Ishikawa (cell line): ENCODE measurements at regions not wholly inside any gene's neighbourhood (a gene's known extent, or its start where the extent isn't known, plus 50 kb on each side); places are given as distances from the start of the nearest gene placed in this dataset.

ENCODE experiments used
- CEBPB ChIP-seq: IDR thresholded peaks from 2 replicates; pipeline ENCODE4 v1.6.1; 2012
- CREB1 ChIP-seq: IDR thresholded peaks from 2 replicates; pipeline ENCODE4 v1.6.1; 2012; ENCODE audit warnings: low read depth
- EGR1 ChIP-seq: IDR thresholded peaks from 2 replicates; pipeline ENCODE4 v1.6.1; 2012
- EP300 ChIP-seq: IDR thresholded peaks from 2 replicates; pipeline ENCODE4 v1.6.1; 2012; ENCODE audit warnings: borderline replicate concordance
- NFIC ChIP-seq: IDR thresholded peaks from 2 replicates; pipeline ENCODE4 v1.6.1; 2012
- RAD21 ChIP-seq: IDR thresholded peaks from 2 replicates; pipeline ENCODE4 v1.6.1; 2012; ENCODE audit warnings: low read depth
- TAF1 ChIP-seq: IDR thresholded peaks from 2 replicates; pipeline ENCODE4 v1.6.1; 2012; ENCODE audit warnings: low read depth, mild to moderate bottlenecking
- TCF12 ChIP-seq: IDR thresholded peaks from 2 replicates; pipeline ENCODE4 v1.6.1; 2012; ENCODE audit warnings: low read depth
- TEAD4 ChIP-seq: IDR thresholded peaks from 2 replicates; pipeline ENCODE4 v1.6.1; 2012
- USF1 ChIP-seq: IDR thresholded peaks from 2 replicates; pipeline ENCODE4 v1.6.1; 2012
- YY1 ChIP-seq: IDR thresholded peaks from 2 replicates; pipeline ENCODE4 v1.6.1; 2012; ENCODE audit warnings: low read depth
- ZBTB7A ChIP-seq: IDR thresholded peaks from 2 replicates; pipeline ENCODE4 v1.6.1; 2012; ENCODE audit warnings: low read depth
- TF ChIP-seq, protein P1 (sequence below): IDR thresholded peaks from 2 replicates; pipeline ENCODE4 v1.6.1; 2012
- TF ChIP-seq, protein P2 (sequence below): IDR thresholded peaks from 2 replicates; pipeline ENCODE4 v1.6.1; 2012; ENCODE audit warnings: low read depth, mild to moderate bottlenecking

- TF ChIP-seq EGR1 (no peak), TAF1 (no peak), ZBTB7A (no peak), CREB1 (no peak), EP300 (no peak), TEAD4 (no peak), TCF12 (no peak), YY1 (no peak), NFIC (no peak), CEBPB (no peak), RAD21 (no peak), USF1 (no peak)
- TF ChIP-seq, protein P1, sequence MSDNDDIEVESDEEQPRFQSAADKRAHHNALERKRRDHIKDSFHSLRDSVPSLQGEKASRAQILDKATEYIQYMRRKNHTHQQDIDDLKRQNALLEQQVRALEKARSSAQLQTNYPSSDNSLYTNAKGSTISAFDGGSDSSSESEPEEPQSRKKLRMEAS, result no peak
- TF ChIP-seq, protein P2, sequence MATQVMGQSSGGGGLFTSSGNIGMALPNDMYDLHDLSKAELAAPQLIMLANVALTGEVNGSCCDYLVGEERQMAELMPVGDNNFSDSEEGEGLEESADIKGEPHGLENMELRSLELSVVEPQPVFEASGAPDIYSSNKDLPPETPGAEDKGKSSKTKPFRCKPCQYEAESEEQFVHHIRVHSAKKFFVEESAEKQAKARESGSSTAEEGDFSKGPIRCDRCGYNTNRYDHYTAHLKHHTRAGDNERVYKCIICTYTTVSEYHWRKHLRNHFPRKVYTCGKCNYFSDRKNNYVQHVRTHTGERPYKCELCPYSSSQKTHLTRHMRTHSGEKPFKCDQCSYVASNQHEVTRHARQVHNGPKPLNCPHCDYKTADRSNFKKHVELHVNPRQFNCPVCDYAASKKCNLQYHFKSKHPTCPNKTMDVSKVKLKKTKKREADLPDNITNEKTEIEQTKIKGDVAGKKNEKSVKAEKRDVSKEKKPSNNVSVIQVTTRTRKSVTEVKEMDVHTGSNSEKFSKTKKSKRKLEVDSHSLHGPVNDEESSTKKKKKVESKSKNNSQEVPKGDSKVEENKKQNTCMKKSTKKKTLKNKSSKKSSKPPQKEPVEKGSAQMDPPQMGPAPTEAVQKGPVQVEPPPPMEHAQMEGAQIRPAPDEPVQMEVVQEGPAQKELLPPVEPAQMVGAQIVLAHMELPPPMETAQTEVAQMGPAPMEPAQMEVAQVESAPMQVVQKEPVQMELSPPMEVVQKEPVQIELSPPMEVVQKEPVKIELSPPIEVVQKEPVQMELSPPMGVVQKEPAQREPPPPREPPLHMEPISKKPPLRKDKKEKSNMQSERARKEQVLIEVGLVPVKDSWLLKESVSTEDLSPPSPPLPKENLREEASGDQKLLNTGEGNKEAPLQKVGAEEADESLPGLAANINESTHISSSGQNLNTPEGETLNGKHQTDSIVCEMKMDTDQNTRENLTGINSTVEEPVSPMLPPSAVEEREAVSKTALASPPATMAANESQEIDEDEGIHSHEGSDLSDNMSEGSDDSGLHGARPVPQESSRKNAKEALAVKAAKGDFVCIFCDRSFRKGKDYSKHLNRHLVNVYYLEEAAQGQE, result no peak
These were observed 219.1 kb upstream of the CCDC179 start for GRCh38 chr11:23079382-23079813.
